Midbrain (tissue), 1 donor: ENCODE measurements at regions not wholly inside any gene's neighbourhood (a gene's known extent, or its start where the extent isn't known, plus 50 kb on each side); places are given as distances from the start of the nearest gene placed in this dataset.
"Not testable (repeated sequence)": the region's sequence is repeated elsewhere in the genome, so short reads cannot be mapped to it uniquely, and the experiment has no call there.

ENCODE experiments used
- DNase-seq: peaks from one replicate; lab custom pipeline; 2025; lab: John Stamatoyannopoulos, UW

GRCh38 chr20:12458241-12458640 is 540.5 kb downstream of the BTBD3 start:
- no peak for DNase-seq

GRCh38 chr20:12464036-12464435 is 544.7 kb upstream of the SPTLC3 start:
- no peak for DNase-seq

- DNase-seq = no peak
Measured at GRCh38 chr20:12466915-12467314, 541.9 kb upstream of the SPTLC3 start.

DNA sequence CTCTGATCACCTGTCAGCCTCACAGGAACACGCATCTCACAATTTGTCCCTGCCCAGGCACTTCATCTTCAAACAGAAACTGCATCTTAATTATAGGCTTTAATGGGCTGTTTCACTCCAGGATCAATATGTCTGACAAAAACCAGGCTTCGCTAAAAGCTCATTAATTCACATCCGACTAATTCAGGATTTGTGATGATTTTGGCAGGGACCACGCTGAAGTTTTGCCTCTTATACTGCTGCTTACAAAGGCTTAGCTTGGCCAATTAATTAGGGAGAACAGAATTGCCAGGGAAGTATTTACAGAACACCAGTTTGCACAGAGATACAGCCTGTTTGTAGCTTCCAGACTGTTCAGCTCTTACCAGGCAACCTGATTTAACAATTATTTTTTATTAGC is 541.0 kb upstream of the SPTLC3 start:
- no peak for DNase-seq

GRCh38 chr20:12482661-12483060 is 526.1 kb upstream of the SPTLC3 start:
- DNase-seq = no peak

- DNase-seq = no peak
Measured at GRCh38 chr20:12502443-12502842, 506.3 kb upstream of the SPTLC3 start.

DNA sequence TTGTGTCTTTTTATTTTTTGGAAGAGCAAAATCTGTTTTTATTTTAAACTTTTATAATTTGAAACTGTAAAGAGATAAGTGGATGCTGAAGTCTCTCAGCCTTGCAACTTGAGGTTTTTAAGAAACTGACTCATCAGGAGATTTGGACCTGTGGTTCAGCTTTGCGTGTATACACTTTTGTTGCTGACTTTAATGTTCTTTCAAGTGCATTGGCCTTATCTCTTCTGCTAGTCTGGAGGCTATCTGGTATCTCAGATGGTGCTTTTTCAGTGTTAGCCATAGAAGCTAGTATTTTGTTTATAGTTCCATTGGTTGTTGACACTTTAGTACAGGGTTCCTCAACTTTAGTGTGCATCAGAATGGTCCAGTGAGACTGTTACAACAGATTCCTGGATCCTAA is 504.0 kb upstream of the SPTLC3 start:
- DNase-seq = no peak

DNA sequence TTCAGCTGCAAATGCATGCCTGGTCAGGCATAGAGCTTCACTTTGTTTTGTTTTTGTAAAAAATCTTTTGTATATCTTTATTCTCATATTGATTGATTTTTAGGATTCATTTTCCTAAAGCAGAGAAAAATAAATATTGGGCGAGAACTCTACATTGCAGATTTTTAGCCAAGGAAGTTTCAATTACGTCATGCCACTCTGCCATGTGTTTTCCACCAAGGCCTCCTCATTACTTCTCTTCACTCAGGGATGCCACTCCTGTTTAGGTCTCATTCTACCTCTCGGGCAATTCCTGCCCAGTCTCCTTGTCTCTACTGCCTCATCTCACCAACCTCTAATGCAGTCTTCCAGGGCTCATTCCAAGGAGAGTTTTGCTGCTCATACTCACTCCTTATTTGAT is 497.3 kb upstream of the SPTLC3 start:
- no peak for DNase-seq

DNA sequence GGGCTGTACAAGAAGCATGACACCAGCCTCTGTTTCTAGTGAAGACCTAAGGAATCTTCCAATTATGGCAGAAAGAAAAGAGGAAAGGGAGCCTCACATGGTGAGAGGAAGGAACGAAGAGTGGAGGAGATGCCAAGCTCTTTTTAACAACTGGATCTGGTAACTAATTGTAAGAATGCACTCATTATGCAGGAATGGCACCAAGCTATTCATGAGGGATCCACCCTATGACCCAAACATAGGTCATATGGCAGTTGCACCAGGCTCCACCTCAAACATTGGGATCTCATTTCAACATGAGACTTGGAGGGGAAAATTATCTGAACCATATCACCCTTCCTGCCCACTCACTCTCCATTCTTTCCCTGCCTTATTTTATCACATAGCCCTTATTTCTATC is 496.0 kb upstream of the SPTLC3 start:
- DNase-seq = no peak

DNA sequence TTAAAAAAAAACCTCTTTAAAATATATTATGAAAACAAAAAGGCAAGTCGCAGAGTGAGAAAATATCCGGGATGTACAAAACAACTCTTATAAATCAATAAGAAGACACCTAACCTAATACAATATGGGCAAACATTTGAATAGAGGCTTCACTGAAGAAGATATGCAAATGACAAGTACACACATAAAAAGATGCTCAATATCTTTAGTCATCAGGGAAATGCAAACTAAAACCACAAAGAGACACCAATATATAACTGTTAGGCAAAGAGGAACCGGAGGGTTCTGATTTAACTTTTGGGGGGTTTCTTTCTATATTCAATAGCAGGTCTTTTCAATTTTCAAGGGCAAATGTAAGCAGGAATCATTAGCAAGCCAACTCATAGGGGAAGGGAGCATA is 480.7 kb upstream of the SPTLC3 start:
- no peak for DNase-seq

GRCh38 chr20:12528591-12529041 is 480.2 kb upstream of the SPTLC3 start:
- no peak for DNase-seq

DNA sequence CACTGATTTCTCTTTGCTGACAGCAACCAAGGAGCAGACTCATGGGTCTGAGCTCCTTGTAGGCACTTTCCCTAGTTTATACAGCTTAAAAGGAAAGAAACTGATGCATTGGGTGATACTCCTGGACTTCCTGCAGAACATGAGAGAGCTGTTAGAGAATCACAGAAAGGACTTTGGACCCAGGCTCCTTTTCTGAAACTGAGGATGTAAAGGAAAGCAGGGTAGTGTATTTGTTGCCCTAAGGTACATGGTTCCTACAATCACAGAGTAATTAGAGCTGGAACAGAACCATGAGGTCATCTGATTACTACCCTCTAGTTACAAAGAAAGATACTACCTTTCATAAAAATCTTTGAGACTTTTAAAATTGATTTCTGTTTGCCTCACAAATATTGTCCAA is 477.1 kb upstream of the SPTLC3 start:
- DNase-seq = no peak

DNA sequence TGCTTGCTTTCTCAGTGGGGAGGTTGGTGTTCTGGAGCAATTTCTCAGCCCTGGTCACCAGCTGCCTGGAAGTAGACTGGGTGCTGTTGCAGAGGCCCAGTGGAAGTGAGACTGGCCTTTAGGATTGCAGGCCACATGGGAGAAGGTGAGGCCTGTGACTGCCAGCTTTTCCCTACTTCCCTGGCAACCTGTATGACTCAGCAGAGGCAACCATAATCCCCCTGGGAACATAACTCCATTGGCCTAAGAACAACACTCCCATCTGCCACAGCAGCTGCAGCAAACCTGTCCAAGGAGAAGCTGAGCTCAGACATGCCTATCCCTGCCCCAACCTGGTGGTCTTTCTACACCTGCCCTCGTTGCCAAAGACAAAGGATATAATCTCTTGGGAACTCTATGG is 473.5 kb upstream of the SPTLC3 start:
- no peak for DNase-seq

- DNase-seq = no peak
Measured at GRCh38 chr20:12535770-12536169, 473.0 kb upstream of the SPTLC3 start.

DNA sequence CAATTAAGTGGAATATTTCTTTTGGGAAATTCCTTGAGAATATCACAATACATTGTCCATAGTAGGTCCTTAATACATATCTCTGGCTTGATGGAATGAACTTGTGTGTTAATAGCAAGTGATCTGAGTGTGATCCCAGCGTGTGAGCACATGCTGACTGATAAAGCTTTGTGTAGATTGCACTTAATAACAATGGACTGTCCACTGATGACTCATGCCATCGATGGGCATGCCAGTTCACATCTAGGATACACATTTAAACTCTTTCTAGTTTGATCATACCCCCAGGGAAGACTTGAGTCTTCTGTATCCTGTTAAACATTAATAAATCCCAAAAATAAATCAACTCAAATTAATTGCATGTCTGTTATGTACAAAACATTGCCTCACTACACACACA is 454.3 kb upstream of the SPTLC3 start:
- DNase-seq = no peak

- DNase-seq = no peak
Measured at GRCh38 chr20:12555369-12555768, 453.4 kb upstream of the SPTLC3 start.

- not testable (repeated sequence) for DNase-seq
Measured at GRCh38 chr20:12555849-12556248, 452.9 kb upstream of the SPTLC3 start.

- DNase-seq = no peak
Measured at GRCh38 chr20:12557224-12557623, 451.5 kb upstream of the SPTLC3 start.

GRCh38 chr20:12564979-12565378 is 443.8 kb upstream of the SPTLC3 start:
- no peak for DNase-seq

DNA sequence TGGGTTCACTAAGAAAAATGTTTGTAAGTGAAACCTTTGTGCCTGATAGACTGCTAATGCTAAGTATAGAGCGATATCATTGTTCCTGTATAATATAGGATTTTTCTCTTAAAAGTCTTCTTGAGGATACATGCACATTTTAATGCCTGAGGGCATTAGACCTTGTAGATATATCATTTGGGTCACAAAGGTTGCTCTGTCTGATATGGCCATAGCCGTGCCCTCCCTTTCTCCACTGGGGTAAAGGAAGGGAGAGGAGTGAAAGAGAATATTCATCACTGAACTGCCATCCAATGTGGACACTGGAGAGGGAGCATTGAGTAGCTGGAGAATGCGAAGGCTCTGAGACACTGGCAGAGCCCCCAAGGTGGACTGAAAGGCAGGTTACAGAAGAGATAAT is 442.2 kb upstream of the SPTLC3 start:
- no peak for DNase-seq

DNA sequence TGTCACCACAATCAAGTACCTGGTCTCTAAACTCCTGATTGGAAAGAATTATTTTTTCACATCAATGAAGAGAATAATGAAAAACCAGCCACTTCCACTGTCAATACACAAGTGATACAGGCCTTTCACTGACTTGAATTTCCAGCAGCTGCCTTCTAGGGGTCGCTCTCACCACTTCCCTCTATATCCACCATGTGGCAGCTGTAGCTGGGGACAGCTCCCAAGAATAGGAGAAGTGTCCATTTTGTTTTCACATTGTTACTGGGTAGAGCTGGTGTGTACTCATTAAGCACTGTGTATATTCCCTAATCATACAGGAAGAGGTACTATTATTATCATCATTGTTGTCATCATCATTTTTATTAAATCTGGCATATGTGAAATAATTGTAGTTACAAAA is 438.4 kb upstream of the SPTLC3 start:
- DNase-seq = peak; percentile 7

- DNase-seq = no peak
Measured at GRCh38 chr20:12573442-12573841, 435.3 kb upstream of the SPTLC3 start.

GRCh38 chr20:12575352-12576095 is 433.2 kb upstream of the SPTLC3 start:
- no peak for DNase-seq

DNA sequence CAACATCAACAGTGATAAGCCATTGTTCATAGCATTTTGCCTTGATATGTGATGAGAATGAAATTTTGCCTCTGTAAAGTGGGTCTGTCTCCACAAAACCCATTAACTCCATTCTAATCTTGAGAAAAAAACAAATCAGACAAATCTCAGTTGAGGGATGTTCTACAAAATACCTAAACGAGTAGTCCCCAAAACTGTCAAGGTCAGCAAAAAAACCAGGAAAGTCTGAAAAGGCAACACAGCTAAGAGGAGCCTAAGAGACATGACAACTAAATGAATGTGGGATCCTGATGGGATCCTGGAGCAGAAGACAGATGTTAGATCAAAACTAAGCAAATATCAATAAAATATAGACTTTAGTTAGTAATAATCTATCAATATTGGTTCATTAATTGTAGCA is 431.6 kb upstream of the SPTLC3 start:
- no peak for DNase-seq
